ENCODE measurements at regions not wholly inside any gene's neighbourhood (a gene's known extent, or its start where the extent isn't known, plus 50 kb on each side); places are given as distances from the start of the nearest gene placed in this dataset.

GRCh38 chr17:13777003-13777402, 175.3 kb upstream of the HS3ST3A1 start:
- Histone ChIP-seq H3K4me3 (ENCODE audit: low read depth, low read length) (no peak overlapping the region), H3K27me3 (ENCODE audit: control insufficient read depth, insufficient read depth, low read length) (no peaks in the 10 kb centered on the region), H3K36me3 (ENCODE audit: control insufficient read depth, insufficient read depth, low read length) (no peaks in the 10 kb centered on the region)
- TF ChIP-seq CTCF (IDR thresholded peaks at IDR 0.05; ENCODE audit: insufficient read depth, low read depth, low read length) = no peak
- ChIA-PET CTCF (no interaction called here), POLR2A (no interaction called here)
- no peak for DNase-seq (ENCODE audit: low read depth)

- no peak for DNase-seq (ENCODE audit: low read depth)
- H3K27me3 ChIP-seq (ENCODE audit: control insufficient read depth, insufficient read depth, low read length) = no peaks in the 10 kb centered on the region
- CTCF ChIA-PET = interaction anchor here (1.1 kb wide), 1 partner anchor 17 kb away, joined by 4 read pairs; no protein-coding TSS in a partner anchor
- POLR2A ChIA-PET = no interaction called here
- H3K36me3 ChIP-seq (ENCODE audit: control insufficient read depth, insufficient read depth, low read length) = no peaks in the 10 kb centered on the region
- TF ChIP-seq CTCF (IDR thresholded peaks at IDR 0.05; ENCODE audit: insufficient read depth, low read depth, low read length) = no peak
- H3K4me3 ChIP-seq (ENCODE audit: low read depth, low read length) = no peak overlapping the region
These were observed 182.8 kb upstream of the HS3ST3A1 start for GRCh38 chr17:13784434-13785095.

- ChIA-PET CTCF (interaction anchor here (0.8 to 1.2 kb wide), 2 partner anchors 191 to 449 kb away, joined by 3 read pairs; no protein-coding TSS in a partner anchor), POLR2A (no interaction called here)
These were observed 184.4 kb upstream of the HS3ST3A1 start for GRCh38 chr17:13785981-13786598.

GRCh38 chr17:13787636-13788035, 185.9 kb upstream of the HS3ST3A1 start:
- CTCF ChIA-PET = interaction anchor here (0.6 to 1.3 kb wide), 3 partner anchors 189 to 517 kb away, joined by 3 to 5 read pairs (median 4); no protein-coding TSS in a partner anchor
- no peaks in the 10 kb centered on the region for H3K27me3 ChIP-seq (ENCODE audit: control insufficient read depth, insufficient read depth, low read length)
- POLR2A ChIA-PET = no interaction called here
- no peak overlapping the region for H3K4me3 ChIP-seq (ENCODE audit: low read depth, low read length)
- no peaks in the 10 kb centered on the region for H3K36me3 ChIP-seq (ENCODE audit: control insufficient read depth, insufficient read depth, low read length)
- no peak for TF ChIP-seq CTCF (IDR thresholded peaks at IDR 0.05; ENCODE audit: insufficient read depth, low read depth, low read length)
- DNase-seq (ENCODE audit: low read depth) = no peak

More at GRCh38 chr17:13785981-13786598, 184.4 kb upstream of the HS3ST3A1 start:
- Histone ChIP-seq H3K4me3 (ENCODE audit: low read depth, low read length) (no peak overlapping the region), H3K36me3 (ENCODE audit: control insufficient read depth, insufficient read depth, low read length) (no peaks in the 10 kb centered on the region), H3K27me3 (ENCODE audit: control insufficient read depth, insufficient read depth, low read length) (no peaks in the 10 kb centered on the region)
- peak; percentile 23 for DNase-seq (ENCODE audit: low read depth)
- TF ChIP-seq CTCF (IDR thresholded peaks at IDR 0.05; ENCODE audit: insufficient read depth, low read depth, low read length) = no peak

GRCh38 chr17:13788385-13788784, 186.7 kb upstream of the HS3ST3A1 start:
- Histone ChIP-seq H3K27me3 (ENCODE audit: control insufficient read depth, insufficient read depth, low read length) (no peaks in the 10 kb centered on the region), H3K4me3 (ENCODE audit: low read depth, low read length) (no peak overlapping the region), H3K36me3 (ENCODE audit: control insufficient read depth, insufficient read depth, low read length) (no peaks in the 10 kb centered on the region)
- TF ChIP-seq CTCF (IDR thresholded peaks at IDR 0.05; ENCODE audit: insufficient read depth, low read depth, low read length) = no peak
- no peak for DNase-seq (ENCODE audit: low read depth)
- CTCF ChIA-PET = interaction anchor here (0.6 to 1.2 kb wide), 2 partner anchors 190 to 235 kb away, joined by 4 read pairs; no protein-coding TSS in a partner anchor
- POLR2A ChIA-PET = no interaction called here

Measured in BJ (cell line).